Stimulated activated CD8-positive, alpha-beta memory T cell treated with anti-CD3 and anti-CD28 coated beads, Interleukin-12 subunit alpha, Interleukin-12 subunit beta, amount 100 ng/mL, for 4 hours (primary cell): ENCODE measurements at regions not wholly inside any gene's neighbourhood (a gene's known extent, or its start where the extent isn't known, plus 50 kb on each side); places are given as distances from the start of the nearest gene placed in this dataset.
"Not testable (repeated sequence)": the region's sequence is repeated elsewhere in the genome, so short reads cannot be mapped to it uniquely, and the experiment has no call there.

ENCODE experiments used
- DNase-seq: peaks from one replicate; pipeline ENCODE4 v3.0.0-alpha.2; 2020; ENCODE audit warnings: low read depth

GRCh38 chrX:39401483-39402110 is 600.3 kb downstream of the MID1IP1 start:
- no peak for DNase-seq

- no peak for DNase-seq
Observed at GRCh38 chrX:39402158-39402557, 600.9 kb downstream of the MID1IP1 start.

GRCh38 chrX:39406799-39407198 is 605.5 kb downstream of the MID1IP1 start:
- DNase-seq, result no peak

GRCh38 chrX:39409246-39409917 is 608.1 kb downstream of the MID1IP1 start:
- DNase-seq, result no peak

GRCh38 chrX:39414290-39414854 is 613.1 kb downstream of the MID1IP1 start:
- no peak for DNase-seq

- DNase-seq, result no peak
Observed at GRCh38 chrX:39416547-39417260, 615.4 kb downstream of the MID1IP1 start.

GRCh38 chrX:39418254-39418704 is 617.0 kb downstream of the MID1IP1 start:
- DNase-seq, result no peak

- no peak for DNase-seq
Observed at GRCh38 chrX:39418731-39419638, 617.7 kb downstream of the MID1IP1 start.

- no peak for DNase-seq
Observed at GRCh38 chrX:39421006-39421405, 619.7 kb downstream of the MID1IP1 start.

GRCh38 chrX:39425124-39425806 is 624.0 kb downstream of the MID1IP1 start:
- no peak for DNase-seq

- no peak for DNase-seq
Observed at GRCh38 chrX:39426101-39426500, 624.8 kb downstream of the MID1IP1 start.

- DNase-seq, result no peak
Observed at GRCh38 chrX:39427492-39427891, 626.2 kb downstream of the MID1IP1 start.

GRCh38 chrX:39427906-39428305 is 626.6 kb downstream of the MID1IP1 start:
- DNase-seq, result no peak

- DNase-seq, result no peak
Observed at GRCh38 chrX:39430551-39430950, 629.3 kb downstream of the MID1IP1 start.

GRCh38 chrX:39431893-39432292 is 630.6 kb downstream of the MID1IP1 start:
- DNase-seq, result no peak

GRCh38 chrX:39434671-39435070 is 633.4 kb downstream of the MID1IP1 start:
- not testable (repeated sequence) for DNase-seq

- DNase-seq, result not testable (repeated sequence)
Observed at GRCh38 chrX:39436538-39436937, 635.3 kb downstream of the MID1IP1 start.

- no peak for DNase-seq
Observed at GRCh38 chrX:39437670-39438441, 636.6 kb downstream of the MID1IP1 start.

- DNase-seq, result no peak
Observed at GRCh38 chrX:39438603-39439602, 637.6 kb downstream of the MID1IP1 start.
